Left ventricle myocardium inferior (tissue), 1 donor: ENCODE measurements at regions not wholly inside any gene's neighbourhood (a gene's known extent, or its start where the extent isn't known, plus 50 kb on each side); places are given as distances from the start of the nearest gene placed in this dataset.

Experiments
- DNase-seq: peaks from one replicate; pipeline ENCODE4 v3.0.0-alpha.2; 2020
- H3K27ac ChIP-seq: fragments of 200-600 bp; replicated peaks from 2 replicates; pipeline ENCODE4 v1.8.0; 2021
- H3K27me3 ChIP-seq: fragments of 200-600 bp; 2 replicates; pipeline ENCODE4 v1.8.0; 2021; ENCODE audit warnings: low read depth
- H3K36me3 ChIP-seq: fragments of 200-600 bp; 2 replicates; pipeline ENCODE4 v1.8.0; 2021
- H3K4me1 ChIP-seq: fragments of 200-600 bp; 2 replicates; pipeline ENCODE4 v1.8.0; 2021
- H3K4me3 ChIP-seq: fragments of 200-600 bp; 2 replicates; pipeline ENCODE4 v1.8.0; 2021; ENCODE audit warnings: mild to moderate bottlenecking, moderate library complexity
- H3K9me3 ChIP-seq: fragments of 200-600 bp; replicated peaks from 2 replicates; pipeline ENCODE4 v1.8.0; 2021
- CTCF ChIP-seq: fragments of 200-600 bp; IDR thresholded peaks from 2 replicates; pipeline ENCODE4 v1.8.0; 2021; ENCODE audit warnings: antibody characterized with exemption, mild to moderate bottlenecking, borderline replicate concordance
- intact Hi-C: fragments of 100-400 bp; cut with micrococcal nuclease; formaldehyde crosslinking; loops from one replicate; pipeline ENCODE4 v1.11.0; 2022
- donor health status: DM: no; HTN: yes; CAD: no; lungs with severe emphysema.

GRCh38 chr20:6612606-6612923 lies 154.9 kb upstream of the BMP2 start:
- H3K27ac ChIP-seq: no peak overlapping the region
- intact Hi-C loops: no loop called here
- H3K4me3 ChIP-seq: no peak overlapping the region
- DNase-seq: no peak
- no peaks in the 10 kb centered on the region for H3K36me3 ChIP-seq
- TF ChIP-seq CTCF: no peak
- H3K27me3 ChIP-seq: no peaks in the 10 kb centered on the region
- H3K4me1 ChIP-seq: no peaks in the 10 kb centered on the region
- H3K9me3 ChIP-seq: no peaks in the 10 kb centered on the region

- no peaks in the 10 kb centered on the region for H3K36me3 ChIP-seq
- intact Hi-C loops: no loop called here
- no peaks in the 10 kb centered on the region for H3K9me3 ChIP-seq
- H3K27me3 ChIP-seq: no peaks in the 10 kb centered on the region
- no peak for TF ChIP-seq CTCF
- DNase-seq: no peak
- no peaks in the 10 kb centered on the region for H3K4me1 ChIP-seq
- H3K4me3 ChIP-seq: no peak overlapping the region
- no peak overlapping the region for H3K27ac ChIP-seq
Measured at GRCh38 chr20:6611911-6612605, 155.4 kb upstream of the BMP2 start.

DNA sequence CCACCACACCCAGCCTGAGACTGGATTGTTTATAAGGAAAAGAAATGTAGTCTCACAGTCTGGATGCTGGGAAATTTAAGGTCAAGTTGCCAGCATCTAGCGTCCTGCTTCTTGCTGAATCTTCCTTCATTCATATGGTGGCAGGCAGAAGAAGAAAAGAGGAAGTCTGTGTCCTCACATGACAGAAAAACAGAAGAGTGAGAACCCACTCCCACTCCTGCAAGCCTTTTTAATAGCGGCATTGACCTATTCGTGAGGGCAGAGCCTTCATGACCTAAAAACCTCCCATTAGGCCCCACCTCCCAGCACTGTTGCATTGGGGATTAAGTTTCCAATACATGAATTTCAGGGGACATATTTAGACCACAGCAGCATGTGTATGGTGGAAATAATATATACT lies 160.8 kb upstream of the BMP2 start:
- H3K4me1 ChIP-seq: no peaks in the 10 kb centered on the region
- intact Hi-C loops: no loop called here
- no peaks in the 10 kb centered on the region for H3K36me3 ChIP-seq
- no peak for TF ChIP-seq CTCF
- no peaks in the 10 kb centered on the region for H3K9me3 ChIP-seq
- no peak overlapping the region for H3K27ac ChIP-seq
- no peak for DNase-seq
- no peaks in the 10 kb centered on the region for H3K27me3 ChIP-seq
- no peak overlapping the region for H3K4me3 ChIP-seq

DNA sequence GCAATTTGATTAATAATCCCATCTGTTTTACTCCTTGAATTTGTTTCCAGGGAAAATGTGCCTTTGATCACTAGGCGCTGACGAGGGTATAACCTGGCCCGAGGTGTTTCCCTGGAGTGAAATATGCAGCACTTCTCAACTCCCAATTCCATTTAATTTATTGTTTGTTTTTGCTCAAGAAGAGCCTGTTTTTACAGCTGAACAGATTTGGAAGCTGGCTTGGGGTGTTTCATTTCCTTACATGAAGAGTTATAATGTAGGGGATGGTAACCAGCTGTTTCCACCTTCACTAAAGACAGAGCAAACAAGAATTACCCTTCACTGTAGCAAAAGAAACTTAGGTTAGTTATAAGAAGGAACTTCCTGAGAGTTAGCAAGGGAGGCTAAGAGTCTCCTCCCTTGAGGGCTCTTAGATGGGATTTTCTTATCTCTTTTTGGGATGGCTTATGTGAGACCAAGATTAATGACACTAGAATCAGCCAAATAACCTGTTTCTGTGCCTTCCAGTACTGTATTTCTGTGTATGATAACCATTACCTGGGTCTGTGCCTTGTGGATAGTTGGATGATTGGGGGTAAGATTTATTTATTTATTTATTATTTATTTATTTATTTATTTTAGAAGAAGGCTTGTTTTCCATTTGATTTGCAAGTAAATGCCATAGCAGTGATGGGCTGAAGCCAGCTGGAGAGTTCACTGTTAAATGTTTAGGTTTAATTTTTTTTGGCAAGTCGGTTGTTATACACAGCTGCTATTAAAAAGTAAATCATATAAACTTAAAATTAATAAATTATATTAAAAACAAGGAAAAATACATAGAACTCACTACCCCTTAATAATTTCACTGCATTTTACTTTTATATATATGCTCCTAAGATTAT lies 162.2 kb upstream of the BMP2 start:
- Histone ChIP-seq H3K9me3 (no peaks in the 10 kb centered on the region), H3K4me3 (no peak overlapping the region), H3K36me3 (no peaks in the 10 kb centered on the region), H3K4me1 (no peaks in the 10 kb centered on the region), H3K27ac (no peak overlapping the region), H3K27me3 (no peaks in the 10 kb centered on the region)
- intact Hi-C loops: no loop called here
- DNase-seq: no peak
- no peak for TF ChIP-seq CTCF

DNA sequence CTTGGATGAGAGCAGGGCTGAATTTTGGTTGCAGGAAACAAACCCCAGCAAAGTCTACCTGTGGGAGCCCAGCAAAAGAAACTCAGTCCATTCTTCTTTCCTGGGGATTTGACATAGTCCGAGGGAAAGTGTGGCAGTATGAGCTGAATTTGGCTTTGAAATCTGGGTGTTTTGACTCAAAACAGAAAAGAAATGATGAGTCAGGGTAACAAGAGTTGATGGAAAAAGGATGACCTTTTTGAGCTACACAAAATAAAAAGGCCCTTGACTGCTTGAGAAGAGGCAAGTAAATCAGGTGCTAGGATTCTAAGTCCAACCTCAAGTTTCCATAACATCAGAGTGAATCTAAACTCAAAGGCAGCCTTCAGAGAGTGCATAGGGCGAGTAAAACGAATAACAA lies 163.3 kb upstream of the BMP2 start:
- no peaks in the 10 kb centered on the region for H3K9me3 ChIP-seq
- DNase-seq: no peak
- intact Hi-C loops: no loop called here
- no peak overlapping the region for H3K4me3 ChIP-seq
- TF ChIP-seq CTCF: no peak
- no peak overlapping the region for H3K27ac ChIP-seq
- H3K4me1 ChIP-seq: no peaks in the 10 kb centered on the region
- H3K36me3 ChIP-seq: no peaks in the 10 kb centered on the region
- no peaks in the 10 kb centered on the region for H3K27me3 ChIP-seq
